ENCODE measurements at regions not wholly inside any gene's neighbourhood (a gene's known extent, or its start where the extent isn't known, plus 50 kb on each side); places are given as distances from the start of the nearest gene placed in this dataset.

GRCh38 chr9:115235221-115235620 lies 117.3 kb upstream of the TNC start:
- TF ChIP-seq EP300 (IDR thresholded peaks at IDR 0.05; ENCODE audit: borderline replicate concordance) (no peak), TCF12 (IDR thresholded peaks at IDR 0.05; ENCODE audit: low read depth) (no peak), USF1 (IDR thresholded peaks at IDR 0.05) (no peak), ZBTB7A (IDR thresholded peaks at IDR 0.05; ENCODE audit: low read depth) (no peak)
